ENCODE measurements at regions not wholly inside any gene's neighbourhood (a gene's known extent, or its start where the extent isn't known, plus 50 kb on each side); places are given as distances from the start of the nearest gene placed in this dataset.

DNA sequence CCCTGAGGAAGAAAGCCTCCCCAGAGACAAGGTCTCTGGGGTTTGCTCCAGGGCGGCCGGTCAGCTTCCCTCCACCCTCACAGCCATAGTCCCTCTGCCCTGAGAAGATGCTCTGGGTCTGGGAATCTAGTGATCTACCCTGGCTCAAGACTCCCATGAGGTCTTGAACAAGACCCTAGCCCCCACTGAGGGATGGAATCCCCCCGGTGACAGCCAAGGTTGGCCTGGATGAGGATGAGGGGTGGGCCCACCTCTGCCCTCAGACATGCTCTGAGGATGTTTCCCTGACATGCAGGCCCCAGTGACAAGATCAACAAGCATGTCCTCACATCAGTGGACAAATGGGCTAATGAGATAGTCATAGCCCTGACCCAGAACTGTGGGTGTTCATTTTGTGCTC, 138.6 kb downstream of the C5orf15 start:
- no peak for DNase-seq (ENCODE audit: low read depth)

DNA sequence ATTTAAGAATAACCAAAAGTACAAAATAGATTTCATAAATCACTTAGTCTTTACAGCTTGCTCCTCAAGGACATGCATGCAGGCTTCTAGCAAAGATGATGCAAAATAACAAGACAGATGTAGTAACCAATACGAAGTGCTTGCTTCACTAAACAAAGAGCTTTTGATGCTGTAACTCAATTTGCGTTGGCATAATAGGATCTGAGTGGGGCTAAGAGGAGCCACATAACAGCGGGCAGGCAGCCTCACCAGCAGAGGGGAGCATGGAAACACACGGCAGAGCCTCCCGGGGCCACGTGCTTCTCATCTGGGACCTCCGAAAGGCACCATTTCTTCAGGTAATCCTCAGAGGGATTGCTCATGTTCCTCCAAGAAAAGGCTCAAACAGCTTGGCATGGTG, 139.7 kb downstream of the C5orf15 start:
- no peak for DNase-seq (ENCODE audit: low read depth)

DNA sequence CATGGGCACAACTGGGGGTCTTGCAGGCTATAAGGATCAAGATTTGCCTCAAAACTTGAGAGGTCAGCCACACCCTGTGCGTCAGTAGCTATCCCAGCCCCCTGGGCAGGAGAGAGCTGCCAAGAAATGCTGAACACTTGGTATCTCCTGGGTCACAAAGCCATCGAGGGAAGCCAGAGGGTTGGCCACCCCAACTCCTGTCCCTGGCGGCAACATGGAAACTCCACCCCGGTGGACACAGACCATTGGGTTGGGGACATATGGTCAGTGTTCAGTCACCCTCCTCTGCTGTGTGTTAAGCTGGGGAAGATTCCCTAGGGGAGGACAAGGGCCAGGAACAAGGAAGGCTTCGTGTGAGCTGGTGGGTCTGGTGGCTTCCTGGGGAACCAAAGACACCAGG, 140.6 kb downstream of the C5orf15 start:
- no peak for DNase-seq (ENCODE audit: low read depth)

DNA sequence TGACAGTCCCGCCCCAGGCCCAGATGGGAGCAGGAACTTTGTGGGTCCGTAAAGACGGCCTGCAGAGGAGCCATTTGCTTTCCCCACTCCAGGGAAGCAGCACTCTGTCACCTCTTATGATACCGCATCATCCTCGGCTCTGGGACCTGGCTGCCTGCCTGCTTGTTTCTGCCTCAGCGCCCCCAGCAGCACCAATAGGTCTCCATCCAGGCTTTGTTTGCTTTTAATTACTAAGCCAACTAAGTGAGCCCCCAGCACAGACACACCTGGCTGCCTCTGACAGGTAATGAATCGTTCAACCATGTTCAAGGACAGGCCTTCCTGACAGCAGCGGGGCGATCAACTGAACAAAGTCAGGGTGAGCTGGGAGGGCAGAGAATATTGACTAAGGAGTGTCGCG, 141.4 kb downstream of the C5orf15 start:
- no peak for DNase-seq (ENCODE audit: low read depth)

DNA sequence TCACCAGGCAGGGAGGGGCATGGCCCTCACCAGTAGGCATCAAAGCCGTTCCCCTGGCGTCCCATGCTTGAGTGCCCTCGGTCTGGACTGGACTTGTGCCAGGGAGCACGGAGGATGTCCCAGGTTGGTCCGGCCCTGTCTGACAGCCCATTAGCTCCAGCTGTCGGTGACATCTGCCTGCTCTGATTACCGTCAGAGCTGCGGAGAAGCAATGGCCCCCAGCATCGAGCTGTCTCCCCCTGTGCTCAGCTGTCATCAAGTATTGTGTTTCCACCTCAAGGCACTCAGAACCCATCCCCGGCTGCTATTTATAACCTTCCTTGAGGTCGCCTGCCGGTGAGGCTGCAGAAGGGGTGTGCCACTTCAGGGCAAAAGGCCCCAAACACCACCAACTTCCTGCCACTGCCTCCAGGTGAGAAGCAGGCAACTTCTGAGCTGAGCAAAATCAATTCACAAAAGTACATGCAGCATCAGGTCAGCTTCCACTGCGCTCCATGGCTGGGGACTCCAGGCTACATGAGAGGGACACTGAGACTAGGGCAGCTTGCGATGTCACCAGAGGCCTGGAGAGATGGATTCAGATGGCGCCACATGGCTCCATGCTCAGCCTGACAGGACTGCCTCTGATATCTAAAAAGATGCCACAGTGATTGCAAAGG, 142.7 kb downstream of the C5orf15 start:
- no peak for DNase-seq (ENCODE audit: low read depth)

DNA sequence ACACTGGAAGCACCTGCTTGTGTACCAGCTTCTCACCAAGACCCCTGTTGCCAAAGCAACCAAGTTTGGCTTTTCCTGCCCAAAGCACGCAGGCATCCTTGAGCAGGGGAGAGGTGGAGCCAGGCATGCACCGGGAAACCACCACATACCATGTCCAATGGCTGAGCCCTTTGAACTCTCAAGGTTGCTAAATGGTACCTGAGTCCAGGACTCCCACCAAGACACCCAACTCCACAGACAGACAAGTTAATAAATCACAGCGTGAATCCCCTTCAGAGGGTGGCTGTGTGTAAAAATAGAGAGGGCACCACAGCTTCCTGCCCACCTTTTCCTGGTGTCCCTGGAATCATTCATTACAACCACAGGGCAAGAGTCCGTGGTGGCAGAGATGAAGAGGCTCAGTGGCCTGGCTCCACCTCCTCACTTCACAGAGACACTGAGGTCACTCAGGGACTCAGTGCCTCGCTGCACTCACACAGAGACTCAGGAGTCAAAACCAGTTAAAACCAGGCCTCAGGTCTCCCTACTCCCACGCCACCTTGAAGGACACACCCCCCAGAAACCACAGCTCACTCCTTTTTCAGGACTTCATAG, 143.7 kb downstream of the C5orf15 start:
- no peak for DNase-seq (ENCODE audit: low read depth)

DNA sequence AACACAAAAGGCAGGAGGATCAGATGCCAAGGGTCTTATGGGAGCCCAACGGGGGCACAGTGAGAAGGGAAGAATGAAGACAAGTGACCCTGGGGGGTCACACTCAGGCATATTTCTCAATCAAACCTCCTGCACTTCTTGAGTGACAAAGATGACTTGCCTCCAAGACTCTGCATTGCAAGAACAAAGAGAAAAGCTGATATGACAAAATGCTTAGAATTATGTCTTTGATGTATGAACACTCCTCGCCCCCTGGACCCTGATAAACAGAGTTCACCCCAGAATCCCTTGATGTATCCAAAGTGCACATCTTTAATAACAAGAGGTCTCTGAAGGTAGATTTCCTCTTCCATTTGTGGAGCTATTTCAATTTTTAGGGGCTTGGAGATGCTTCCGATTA, 146.5 kb downstream of the C5orf15 start:
- no peak for DNase-seq (ENCODE audit: low read depth)

DNA sequence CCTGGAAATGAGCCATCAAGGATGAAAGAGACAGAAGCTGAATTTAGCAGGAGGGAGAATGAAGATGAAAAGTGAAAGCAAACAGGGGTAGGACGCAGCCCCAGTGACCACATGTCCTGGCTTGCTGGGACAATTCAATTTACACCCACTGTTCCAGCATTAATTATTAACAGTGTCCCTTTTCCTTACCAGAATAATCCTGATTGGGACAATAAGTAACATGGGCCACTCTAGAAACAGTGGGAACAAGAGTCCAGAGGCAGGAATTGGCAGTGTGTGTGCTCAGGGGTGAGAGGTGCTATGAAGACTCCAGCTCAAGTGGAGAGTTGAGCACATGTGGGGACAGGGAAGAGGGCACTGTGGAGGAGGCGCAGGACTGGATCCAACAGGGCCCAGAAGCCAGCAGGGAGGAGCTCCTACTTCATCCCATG, 147.1 kb downstream of the C5orf15 start:
- no peak for DNase-seq (ENCODE audit: low read depth)

DNA sequence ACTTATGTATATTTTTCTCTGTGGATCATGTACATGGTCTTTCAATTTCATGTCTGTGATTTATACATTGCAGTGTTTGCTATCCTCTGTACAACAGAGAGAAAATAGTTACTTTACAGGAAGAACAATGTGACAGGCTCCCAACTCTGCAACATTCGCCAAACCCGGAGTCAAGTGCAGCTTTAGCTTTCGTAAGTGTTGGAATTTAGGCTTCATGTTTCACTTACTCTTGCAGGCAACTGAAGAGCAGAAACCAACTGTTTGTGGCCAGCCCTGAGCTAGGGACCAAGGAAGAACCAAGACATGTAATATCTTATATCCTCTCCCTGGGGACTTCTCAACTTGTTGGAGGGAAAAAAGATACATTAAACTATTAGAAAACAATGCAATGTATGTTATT, 147.9 kb downstream of the C5orf15 start:
- no peak for DNase-seq (ENCODE audit: low read depth)

DNA sequence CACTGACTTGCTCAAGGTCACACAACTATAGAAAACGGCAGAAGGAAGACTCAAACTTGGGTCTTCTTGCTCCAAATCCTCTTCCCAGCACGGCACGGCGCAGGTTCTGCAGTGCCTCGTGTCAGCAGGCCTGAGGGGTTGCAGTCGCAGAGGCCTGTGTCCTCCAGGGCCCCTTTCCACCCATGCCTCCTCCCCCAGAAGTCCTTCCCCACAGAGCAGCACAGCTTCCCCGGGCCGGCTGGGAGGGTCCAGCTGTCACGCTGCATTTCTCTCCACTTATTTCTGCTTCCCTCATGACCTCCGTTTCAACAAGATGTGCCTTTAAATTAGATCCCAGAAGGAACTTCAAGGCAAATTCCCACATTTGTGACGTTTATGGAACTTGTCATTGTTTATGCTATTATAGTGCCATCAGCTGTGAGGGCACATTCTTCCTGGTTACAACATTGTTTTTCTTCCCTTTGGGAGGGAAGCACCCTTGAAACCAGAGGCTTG, 148.4 kb downstream of the C5orf15 start:
- DNase-seq (ENCODE audit: low read depth) = no peak

DNA sequence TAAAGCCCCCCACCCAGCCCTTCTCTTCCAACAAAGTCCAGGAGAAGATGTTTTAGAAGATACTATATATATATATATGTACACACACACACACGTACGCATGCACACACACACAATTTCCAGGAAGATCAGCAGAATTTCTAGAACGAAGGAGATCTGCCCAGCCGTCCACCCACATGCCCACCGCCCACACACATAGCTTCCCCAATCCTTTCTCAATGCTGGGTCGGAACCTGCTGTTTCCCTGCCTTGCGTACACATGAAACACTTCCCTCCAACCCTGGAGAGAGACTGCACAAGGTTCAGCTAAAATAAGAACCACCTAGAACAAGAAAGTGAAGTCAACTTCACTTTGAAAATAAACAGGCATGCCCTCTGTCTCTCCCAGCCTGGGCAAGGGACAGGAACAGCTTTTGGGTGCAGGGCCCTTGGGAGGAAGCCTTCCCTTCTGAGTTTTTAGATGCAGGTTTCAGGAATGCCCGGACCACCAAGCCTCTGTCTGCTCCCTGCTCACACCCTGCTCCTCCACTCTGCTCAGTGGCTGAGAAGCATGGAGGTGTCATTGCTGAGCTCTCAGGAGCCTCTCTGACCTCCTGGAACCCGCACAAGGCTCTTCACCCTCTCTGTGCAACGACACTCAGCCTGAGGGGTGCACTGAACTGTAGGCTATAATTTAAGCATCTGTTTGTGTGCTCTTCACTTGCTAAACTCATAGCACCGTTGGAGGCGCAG, 149.4 kb downstream of the C5orf15 start:
- DNase-seq (ENCODE audit: low read depth) = no peak

DNA sequence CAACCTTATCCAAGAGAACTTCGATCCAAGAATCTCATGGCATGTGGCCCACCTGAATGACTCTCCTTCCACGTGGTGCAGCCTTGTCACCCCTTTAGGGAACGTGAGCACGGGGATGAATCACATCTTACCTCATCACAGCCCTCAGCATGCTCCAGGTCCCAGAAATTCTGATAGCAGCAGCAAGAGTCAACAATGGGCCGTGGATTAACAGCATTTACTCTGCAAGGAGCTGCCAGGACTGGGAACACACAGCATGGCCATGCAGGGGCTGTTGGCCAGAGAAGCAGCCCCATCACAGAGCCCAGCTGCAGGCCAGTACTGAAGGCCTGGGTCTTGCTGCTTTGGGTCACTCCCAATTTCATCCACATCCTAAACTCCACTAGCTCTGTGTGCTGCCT, 150.4 kb downstream of the C5orf15 start:
- no peak for DNase-seq (ENCODE audit: low read depth)

DNA sequence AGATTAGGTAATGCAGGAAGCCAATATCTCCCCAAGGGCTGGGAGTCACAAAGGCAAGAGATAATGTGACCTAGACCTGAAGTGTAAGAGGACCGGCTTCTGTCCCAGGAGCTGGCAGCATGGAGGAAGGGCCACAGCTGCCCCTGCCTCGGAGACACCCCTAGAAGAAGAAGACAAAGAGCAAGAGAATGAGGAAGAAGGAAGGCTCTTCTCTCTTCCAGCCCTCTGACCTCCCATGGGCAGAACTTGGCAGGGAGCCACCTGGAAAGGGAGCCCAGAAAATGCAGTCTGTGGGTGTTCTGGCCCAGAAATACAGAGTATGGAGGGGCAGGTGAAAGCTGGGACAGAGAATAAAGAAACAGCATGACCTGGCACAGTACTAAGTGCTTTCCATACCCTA, 151.0 kb downstream of the C5orf15 start:
- no peak for DNase-seq (ENCODE audit: low read depth)

DNA sequence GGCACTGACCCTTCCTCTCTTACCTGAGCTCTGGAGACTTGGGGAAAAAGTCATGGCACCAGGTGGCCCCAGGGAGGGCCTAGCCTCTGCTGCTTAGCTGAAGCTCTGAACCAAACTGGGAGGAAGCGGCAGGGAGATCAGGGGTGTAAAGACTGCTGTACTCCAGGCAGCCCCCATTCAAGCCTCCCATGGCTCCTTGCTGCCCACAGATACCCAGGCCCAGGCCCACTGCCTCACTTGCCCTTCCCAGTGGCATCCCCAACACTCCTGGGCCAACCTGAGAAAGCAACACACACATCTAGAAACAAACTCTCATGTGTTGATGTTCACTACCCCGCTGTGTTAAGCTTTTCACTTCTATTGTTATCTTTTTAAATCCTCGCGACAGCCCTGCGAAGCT, 151.6 kb downstream of the C5orf15 start:
- no peak for DNase-seq (ENCODE audit: low read depth)

DNA sequence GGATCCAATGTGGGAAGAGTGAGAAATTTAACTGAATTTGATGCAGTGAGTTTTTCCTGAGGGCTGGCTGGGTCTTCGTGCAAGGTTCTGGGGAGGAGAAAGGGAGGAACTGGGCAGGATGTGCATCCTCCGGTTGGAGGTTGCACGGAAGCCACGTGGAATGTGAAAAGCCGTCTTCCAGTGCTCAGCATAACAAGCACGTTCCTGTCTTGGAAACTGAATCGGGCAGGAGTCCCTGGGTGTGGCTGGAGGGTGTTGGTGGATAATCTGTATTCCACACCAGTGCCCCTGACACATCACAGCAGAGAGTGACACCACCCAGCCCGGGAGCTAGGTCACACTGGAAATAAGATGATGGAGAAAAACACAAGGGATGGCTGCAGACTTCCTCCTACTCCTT, 154.3 kb downstream of the C5orf15 start:
- DNase-seq (ENCODE audit: low read depth) = no peak

DNA sequence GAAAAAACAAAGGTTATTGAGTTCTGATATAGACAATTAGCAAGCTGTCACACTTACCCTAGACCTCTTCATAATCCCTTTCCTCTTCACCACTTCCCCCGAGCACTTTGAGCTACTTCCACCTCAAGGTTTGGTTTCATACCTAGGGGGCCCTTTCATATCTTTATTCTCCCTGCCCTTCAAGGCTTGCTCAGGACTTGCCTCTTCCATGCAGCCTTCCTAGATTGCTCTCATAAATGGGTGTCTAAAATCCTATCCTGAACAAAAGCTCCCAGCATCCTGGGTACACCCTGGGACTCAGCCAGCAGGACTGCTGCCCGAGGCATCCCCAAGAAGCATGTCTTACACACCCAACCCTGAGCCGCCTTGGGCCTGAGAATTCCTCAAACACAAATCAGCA, 157.3 kb downstream of the C5orf15 start:
- DNase-seq (ENCODE audit: low read depth) = no peak

DNA sequence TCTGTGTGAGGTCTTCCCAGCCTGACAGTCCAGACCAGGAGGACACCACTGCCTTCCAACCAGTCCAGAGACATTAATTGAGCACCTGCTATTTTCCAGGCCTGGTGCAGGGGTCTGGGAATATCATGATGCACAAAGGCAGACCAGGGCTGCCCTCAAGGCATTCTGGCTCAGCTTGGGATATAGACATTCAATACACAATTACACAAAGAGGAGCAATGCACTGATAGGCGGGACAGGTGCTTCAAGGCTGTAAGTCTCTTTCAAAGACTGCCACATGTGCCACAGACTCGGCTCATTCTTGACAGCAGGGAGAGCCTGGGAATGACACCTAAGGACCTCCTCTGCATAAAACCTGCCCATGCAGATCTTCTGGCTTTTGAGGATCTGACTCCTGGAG, 158.6 kb downstream of the C5orf15 start:
- DNase-seq (ENCODE audit: low read depth) = no peak

DNA sequence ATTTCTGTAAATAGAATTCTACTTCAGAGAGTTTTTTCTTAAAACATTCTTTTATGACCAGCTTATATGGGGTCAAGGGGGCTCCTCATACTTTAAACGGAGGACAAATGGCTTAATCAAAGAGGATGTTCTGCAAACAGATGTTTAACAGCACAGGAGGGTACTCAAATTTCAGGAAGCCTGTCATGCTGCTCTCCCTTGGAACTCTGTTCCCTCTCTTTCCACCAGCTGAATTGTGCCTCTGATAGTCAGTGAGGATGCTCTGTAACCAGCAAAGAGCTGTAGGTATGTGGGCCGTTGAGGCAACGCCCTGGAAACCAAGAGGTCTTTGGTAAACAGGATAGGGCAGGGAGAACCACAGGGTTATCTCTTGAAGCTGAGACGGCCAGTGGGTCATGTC, 161.1 kb downstream of the C5orf15 start:
- DNase-seq (ENCODE audit: low read depth) = no peak

DNA sequence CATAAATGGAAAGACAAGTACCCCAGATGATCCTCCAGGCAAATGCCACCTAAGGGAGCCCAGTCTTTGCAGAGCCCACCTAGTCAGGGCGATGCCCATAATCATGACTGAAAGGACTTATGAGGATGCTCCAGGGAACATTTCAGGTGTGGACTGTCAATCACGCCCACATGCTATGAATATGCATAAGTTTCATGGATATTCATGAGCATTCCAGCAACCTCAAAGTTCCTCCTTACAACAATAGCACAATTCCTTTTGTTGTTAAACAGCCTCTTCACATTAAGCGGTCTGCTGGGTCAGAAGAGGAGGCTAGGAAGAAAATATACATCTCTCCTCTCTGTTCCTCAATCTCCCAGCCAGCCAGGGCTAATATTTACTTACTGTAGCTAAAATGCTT, 161.6 kb downstream of the C5orf15 start:
- no peak for DNase-seq (ENCODE audit: low read depth)

DNA sequence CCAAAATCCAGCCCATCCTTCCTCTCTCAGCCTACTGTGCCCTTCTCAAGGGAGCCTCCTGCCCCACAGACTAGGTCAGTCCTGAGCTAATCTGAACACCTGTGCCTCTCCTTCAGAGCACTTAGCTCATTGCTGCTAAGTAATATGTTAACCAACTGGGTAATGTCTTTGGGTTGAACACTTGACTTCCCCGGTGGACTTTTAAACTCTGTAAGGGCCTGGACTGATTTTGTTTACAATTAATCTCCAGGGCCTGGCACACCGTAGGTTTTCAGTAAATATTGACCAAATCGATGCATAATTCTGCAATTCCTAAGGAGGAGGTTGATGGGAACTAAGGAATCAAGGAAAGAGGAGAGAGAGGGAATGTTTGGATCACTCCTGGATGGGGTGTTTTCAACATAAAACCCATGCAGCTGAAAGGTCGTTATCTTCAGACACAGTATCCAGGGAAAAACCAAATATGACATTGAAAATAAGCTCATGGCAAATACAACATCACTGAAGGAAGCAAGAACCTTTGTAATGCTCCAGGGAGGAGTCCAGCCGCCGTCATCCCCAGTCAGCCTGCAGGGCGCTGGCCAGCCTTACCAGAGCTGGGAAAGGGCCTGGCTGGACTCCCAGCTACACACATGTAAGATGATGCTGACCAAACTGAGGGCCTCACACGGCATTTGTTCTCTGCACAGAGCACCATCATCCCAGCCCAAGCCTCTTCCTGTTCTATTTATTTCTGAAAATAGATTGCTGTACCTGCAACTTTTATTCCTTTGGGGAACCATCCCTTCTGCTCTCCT, 166.3 kb downstream of the C5orf15 start:
- peak; percentile 12 for DNase-seq (ENCODE audit: low read depth)

DNA sequence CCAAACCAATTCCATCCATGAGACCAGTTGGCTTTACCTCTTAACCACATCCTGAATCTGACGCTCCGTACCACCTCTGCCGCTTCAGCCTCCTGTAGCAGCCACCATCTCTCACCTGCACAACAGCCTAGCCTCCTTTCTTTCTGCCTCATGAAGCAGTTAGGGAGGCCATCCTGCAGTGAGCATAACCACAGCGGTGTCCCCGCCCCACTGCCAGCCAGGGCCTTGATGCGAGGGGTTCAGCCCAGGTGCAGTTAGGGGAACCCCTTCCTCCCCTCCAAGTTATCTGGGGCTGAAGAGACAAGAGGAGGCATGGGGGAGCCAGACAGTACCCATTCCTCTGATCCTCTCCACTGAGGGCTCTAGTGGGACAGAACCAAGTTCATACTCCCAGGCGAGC, 167.0 kb downstream of the C5orf15 start:
- no peak for DNase-seq (ENCODE audit: low read depth)

DNA sequence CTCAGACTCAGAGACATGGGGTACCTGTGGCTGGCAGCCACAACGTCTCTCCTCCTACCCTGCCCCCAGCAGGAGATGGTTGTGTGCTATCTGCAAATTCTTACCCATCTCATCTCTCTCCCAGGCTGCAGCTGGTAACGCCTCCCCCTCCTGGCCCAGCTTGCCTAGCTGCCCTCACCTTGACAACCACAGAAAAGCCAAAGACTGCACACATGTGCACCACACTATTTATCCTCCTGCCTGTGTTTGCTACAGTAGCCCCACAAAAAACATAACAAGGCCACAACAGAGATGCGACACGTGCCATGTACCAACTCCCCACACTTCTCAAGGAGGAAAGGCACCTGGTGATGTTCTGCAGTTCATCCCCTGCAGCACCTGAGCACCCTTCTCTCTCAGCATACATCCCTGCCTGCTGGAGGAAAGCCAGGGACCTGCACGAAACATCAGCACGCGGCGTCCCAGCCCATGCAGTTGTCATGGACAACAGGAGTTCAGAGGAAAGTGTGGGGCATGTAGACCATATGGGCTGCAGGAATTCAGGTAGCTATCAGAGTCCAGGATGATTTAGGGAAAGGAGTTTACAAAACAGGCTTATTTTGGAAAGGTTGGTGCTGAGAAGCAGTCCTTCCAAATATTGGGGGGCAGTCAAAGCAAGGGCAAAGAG, 168.7 kb downstream of the C5orf15 start:
- DNase-seq (ENCODE audit: low read depth) = no peak

All from GM04504 (cell line).